Cerebellar nuclear complex (tissue), 1 donor: ENCODE measurements at regions not wholly inside any gene's neighbourhood (a gene's known extent, or its start where the extent isn't known, plus 50 kb on each side); places are given as distances from the start of the nearest gene placed in this dataset.

Experiments used
- DNase-seq, 2 experiments: peaks; one replicate each; lab custom pipeline; 2025; lab: John Stamatoyannopoulos, UW

DNA sequence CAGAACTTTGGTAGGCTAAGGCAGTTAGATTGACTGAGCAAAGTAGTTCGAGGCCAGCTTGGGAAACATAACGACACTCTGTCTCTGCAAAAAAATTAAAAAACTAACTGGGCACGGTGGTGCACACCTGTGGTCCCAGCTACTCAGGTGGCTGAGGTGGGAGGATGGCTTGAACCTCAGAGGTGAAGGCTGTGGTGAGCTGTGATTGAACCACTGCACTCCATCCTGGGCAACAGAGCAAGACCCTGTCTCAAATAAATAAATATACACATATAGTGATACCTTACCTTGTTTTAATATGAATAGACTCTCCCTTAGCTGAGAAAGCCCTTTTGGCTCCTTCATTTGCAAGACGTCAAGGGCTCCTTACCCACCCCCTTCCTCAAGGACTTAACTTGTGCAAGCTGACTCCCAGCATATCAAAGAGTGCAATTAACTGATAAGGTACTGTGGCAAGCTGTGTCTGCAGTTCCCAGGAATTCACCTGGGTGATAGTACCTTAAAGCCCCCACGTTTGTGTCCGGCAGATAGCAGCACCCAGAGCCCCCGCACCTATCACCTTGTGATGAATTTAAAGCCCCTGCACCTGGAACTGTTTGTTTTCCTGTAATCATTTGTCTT lies 655.6 kb upstream of the GALNTL6 start:
- DNase-seq, result no peak

DNA sequence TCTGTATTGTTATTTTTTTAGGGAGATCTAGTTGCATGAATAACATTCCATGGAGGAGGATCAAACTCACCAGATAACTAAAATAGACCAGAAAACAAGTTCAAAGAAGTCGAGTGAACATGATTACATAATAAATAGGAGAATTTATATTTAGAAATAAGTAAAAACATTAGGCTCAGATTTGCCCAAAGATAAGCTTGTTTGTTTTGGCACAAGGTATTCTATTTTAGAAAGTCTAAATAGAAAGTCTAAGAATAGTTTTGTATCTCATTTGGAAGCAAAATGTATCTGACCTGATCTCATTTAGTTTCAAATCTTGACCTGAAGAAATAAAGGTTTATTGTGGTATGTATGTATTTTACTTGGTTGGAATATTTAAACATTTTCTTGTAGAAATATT lies 670.6 kb upstream of the GALNTL6 start:
- DNase-seq, result no peak

- no peak for DNase-seq
Measured at GRCh38 chr4:171142045-171142444, 671.2 kb upstream of the GALNTL6 start.

- no peak for DNase-seq
Measured at GRCh38 chr4:171130256-171130801, 682.9 kb upstream of the GALNTL6 start.

DNA sequence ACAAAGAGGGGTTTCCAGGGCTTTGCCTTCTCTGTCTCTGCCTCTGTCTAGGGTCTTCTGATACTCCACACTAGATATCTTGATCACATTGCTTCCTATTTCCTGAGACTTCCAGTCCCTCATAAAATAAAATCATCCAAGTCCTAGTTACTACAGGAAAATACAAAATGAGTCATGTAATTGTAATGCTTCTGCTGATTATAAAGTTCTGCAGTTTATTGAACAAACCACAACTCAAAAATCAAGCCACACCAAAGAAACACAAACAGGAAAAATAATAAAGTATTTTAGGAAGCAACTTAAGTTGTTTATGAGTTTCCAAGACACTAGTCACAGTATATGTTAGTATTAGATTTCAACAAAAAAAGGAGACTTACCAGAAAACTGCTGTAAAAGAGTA lies 695.1 kb upstream of the GALNTL6 start:
- DNase-seq, result no peak

- no peak for DNase-seq
Measured at GRCh38 chr4:171117457-171117856, 695.7 kb upstream of the GALNTL6 start.

DNA sequence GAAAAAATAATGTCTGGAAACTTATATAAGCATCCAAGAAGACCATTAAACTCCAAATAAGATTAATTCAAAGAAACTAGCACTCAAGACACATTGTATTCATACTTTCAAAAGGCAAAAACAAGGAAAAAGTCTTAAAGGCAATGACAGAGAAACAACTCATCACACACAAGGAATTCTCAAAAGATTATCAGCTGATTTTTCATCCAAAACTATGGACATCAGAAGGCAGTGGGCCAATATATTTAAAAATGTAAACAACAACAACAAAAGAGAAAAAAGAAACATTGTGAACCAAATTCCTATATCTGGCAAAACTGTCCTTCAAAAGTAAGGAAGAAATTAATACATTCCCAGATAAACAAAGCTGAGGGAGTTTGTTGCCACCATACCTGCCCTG lies 711.4 kb upstream of the GALNTL6 start:
- DNase-seq, result no peak

GRCh38 chr4:171087089-171087488 lies 726.1 kb upstream of the GALNTL6 start:
- DNase-seq, result no peak

- no peak for DNase-seq
Measured at GRCh38 chr4:171067422-171067821, 745.8 kb upstream of the GALNTL6 start.

- no peak for DNase-seq
Measured at GRCh38 chr4:171049380-171049779, 763.8 kb upstream of the GALNTL6 start.

- no peak for DNase-seq
Measured at GRCh38 chr4:171042989-171043524, 770.1 kb upstream of the GALNTL6 start.

DNA sequence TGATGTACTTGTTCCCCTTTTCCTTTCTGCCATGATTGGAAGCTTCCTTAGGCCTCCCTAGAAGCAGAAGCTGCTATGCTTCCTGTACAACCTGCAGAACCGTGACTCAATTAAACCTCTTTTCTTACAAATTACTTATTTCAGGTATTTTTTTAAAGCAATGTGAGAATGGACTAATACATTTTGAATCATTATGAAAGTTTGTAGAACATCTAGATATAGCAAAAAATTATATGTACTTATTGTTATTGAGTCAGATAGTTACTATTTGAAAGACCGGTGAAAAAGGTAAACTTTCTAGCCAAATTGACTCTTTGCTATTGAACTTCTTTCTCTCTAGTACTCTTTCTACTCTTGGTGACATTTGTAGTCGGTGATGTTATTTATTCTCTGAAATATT lies 777.3 kb upstream of the GALNTL6 start:
- no peak for DNase-seq

- DNase-seq, result no peak
Measured at GRCh38 chr4:171031338-171031737, 781.9 kb upstream of the GALNTL6 start.

DNA sequence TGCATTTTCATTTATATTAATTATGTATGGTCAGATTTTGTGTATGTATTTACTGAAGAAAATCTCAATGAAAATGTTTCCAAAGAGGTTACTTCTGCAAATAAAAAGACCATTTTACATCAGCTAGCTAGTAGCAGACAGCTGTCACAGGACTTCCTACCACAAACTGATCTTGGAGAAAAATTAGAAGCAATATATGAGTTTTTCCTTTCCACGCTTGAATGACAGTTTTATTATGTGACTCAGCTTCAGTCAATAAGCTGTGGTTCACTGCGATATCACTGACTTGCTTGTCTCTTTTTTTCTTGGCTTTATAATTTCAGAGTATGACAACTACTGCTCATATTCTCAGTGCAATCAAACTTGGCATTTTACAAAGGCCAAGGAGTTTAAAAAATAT lies 787.4 kb upstream of the GALNTL6 start:
- no peak for DNase-seq

GRCh38 chr4:171025343-171025742 lies 787.9 kb upstream of the GALNTL6 start:
- no peak for DNase-seq

DNA sequence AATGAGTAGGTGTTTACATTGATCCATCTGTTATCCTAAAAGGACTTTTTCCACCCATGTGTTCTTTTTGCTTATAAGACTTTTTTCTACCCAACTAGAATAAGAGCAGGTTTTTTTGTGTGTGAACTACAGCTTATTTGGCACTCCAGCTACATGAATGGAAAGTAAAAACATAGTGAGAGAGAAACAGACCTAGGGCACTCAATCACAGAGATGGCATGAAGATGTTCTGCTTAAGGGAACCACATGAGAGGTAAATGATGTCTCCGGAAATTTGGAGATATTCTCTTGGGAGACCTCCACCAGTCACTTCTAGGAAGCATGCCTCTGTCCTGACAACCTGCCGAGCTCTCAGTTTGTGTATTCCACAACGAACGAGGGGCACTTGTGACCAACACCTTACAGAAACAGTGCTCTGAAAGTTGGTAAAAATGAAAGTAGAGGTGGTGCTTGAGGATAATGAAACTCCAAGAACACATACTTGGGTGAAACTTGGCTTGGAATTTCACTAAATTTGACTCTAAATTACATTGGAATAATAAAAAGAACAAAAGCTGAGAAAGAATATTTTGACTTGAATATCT lies 788.4 kb upstream of the GALNTL6 start:
- no peak for DNase-seq

GRCh38 chr4:171022824-171023230 lies 790.4 kb upstream of the GALNTL6 start:
- no peak for DNase-seq

DNA sequence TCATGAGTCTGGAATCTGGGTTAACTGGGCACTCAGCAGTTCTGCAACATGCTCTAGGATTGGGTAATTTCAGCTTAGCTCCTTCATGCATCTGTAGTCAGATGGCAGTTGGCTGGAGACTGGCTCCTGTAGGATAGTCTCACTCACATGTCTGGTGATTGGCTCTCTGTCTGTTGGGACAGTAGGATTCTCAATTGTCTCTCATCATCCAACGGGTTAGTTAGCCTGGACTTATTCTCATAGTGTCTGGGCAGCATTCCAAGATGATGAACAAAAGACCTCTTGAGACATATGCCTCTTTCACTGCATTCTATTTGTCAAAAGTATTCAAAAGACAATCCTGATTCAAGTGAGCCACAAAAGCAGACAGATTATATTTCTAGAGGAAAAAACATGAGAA lies 795.6 kb upstream of the GALNTL6 start:
- DNase-seq, result no peak

DNA sequence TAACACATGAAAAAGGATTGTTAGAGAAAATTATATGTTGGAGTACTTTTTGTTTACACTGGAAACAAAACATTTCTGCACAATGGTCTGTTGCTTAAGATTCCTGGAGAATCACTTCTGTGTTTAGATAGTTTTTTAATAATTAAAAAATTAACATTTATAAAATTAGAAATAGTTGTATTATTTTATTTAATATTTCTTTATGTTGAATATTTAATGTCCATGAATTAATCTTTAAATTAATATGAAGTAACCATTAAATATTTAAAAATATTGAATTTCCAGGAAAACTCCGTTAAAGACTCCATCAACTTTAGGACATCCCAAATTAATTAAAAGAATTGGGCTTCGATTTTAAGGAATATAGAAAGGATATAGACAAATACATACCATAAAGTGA lies 797.1 kb upstream of the GALNTL6 start:
- DNase-seq, result no peak

GRCh38 chr4:171015441-171015840 lies 797.8 kb upstream of the GALNTL6 start:
- DNase-seq, result no peak

DNA sequence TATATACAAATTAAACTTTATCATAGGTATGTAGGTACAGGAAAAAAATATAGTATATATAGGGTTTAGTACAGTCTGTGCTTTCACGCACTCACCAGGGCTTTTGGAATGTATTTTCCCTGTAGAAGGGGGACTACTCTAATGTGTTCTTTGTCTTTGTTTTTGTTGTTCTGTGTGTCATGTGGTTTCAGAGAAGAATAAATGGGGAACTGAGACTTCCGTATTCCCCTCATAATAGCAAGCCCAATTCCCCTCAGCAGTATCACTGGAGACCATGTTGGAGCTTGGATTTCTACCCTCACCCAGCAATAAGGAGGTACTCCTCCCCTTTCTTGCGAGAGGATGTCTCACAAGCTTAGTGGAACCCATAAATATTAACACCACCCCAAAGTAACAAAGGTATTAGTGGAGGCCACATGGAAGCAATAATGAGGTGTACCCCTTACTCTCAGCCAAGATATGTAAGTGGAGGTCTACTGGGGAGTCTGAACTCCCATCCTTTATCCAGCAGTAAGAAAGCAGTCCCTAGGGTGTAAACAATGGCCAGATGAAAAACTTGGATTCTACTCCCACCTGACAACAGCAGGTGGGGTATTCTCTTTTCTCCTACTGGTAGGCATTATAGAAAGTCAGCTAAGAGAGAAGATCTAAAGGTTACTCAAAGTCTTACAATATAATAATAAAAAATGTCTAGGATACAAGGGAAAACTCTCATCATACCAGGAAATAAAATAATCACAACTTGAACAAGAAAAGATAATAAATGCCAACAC lies 805.4 kb upstream of the GALNTL6 start:
- DNase-seq, result no peak

DNA sequence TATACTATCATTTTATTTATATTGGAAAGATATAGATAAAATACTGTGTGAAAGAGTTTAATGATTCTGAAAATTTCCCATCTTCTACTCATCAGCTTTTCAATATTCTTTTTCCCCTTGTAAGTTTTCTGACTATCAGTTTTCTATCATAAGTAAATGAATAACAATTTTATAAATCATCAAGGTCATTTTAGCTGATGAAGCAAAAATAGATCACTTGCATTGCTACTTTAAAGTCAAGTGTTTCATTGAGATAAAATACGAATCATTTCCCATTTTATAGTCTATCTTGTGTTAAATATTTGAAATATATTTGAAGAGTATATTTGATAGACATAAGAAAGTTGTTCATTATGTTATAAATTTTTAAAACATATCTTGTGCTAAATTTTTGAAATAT lies 811.0 kb upstream of the GALNTL6 start:
- no peak for DNase-seq
